Esophagus squamous epithelium (tissue), 4 donors: ENCODE measurements at regions not wholly inside any gene's neighbourhood (a gene's known extent, or its start where the extent isn't known, plus 50 kb on each side); places are given as distances from the start of the nearest gene placed in this dataset.

Experiments
- POLR2A ChIP-seq, 4 donors: fragments of 450-650 bp; IDR thresholded peaks; one replicate each; pipeline ENCODE4 v1.6.1; 2017; ENCODE audit warnings: antibody characterized with exemption in 4 of 4, mild to moderate bottlenecking in 4 of 4, moderate library complexity in 3 of 4
- TF ChIP-seq, protein P1 (sequence below), 6 experiments: fragments of 450-650 bp in 4 of 6; fragments of 200-600 bp in 2 of 6; sonication (generic) in 2 of 6; IDR thresholded peaks; one replicate each; pipeline ENCODE4 v1.5.1; 2016 to 2019; ENCODE audit warnings: antibody characterized with exemption in 6 of 6, mild to moderate bottlenecking in 4 of 6, moderate library complexity in 4 of 6

DNA sequence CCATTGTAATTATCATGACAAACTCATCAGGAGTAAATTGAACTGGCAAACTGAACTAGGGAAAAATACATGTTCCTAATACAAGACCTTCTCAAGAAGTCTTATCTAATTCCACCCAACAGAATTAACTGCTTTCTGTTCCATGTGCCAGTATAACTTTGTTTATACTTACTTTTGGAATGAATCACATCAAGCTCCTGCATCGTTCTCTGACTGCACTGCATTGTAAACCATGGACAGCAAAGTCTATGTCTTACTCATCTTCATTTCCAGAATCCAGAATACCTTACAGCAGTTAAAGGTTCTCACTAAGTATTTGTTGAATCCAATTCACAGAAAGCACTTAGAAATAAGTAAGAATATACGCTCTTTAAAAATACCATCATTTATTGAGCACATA lies 102.8 kb downstream of the PLK2 start:
- TF ChIP-seq, protein P1, sequence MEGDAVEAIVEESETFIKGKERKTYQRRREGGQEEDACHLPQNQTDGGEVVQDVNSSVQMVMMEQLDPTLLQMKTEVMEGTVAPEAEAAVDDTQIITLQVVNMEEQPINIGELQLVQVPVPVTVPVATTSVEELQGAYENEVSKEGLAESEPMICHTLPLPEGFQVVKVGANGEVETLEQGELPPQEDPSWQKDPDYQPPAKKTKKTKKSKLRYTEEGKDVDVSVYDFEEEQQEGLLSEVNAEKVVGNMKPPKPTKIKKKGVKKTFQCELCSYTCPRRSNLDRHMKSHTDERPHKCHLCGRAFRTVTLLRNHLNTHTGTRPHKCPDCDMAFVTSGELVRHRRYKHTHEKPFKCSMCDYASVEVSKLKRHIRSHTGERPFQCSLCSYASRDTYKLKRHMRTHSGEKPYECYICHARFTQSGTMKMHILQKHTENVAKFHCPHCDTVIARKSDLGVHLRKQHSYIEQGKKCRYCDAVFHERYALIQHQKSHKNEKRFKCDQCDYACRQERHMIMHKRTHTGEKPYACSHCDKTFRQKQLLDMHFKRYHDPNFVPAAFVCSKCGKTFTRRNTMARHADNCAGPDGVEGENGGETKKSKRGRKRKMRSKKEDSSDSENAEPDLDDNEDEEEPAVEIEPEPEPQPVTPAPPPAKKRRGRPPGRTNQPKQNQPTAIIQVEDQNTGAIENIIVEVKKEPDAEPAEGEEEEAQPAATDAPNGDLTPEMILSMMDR (IDR thresholded peaks at IDR 0.05) = no peak
- no peak for TF ChIP-seq POLR2A (IDR thresholded peaks at IDR 0.05)
